ENCODE measurements at regions not wholly inside any gene's neighbourhood (a gene's known extent, or its start where the extent isn't known, plus 50 kb on each side); places are given as distances from the start of the nearest gene placed in this dataset.

DNA sequence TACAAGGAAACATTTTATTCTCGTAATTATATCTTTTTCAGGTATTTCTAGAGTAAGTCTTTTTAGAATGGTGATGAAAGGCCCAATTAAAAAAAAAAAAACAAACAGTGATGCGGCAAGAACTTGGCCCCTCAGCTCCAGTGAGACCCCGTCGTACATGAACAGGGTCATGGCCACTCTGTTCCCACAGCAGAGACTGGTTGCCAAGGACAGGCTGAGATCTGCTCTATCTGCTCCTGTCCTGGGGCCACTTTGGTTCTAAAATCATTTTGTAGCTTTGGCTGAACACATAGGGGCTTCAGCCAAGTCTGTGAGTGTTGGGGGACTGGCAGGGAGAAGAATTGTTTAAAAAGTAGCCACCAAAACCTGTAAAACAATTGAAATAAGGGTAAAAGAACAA is 286.9 kb downstream of the RFC3 start:
- WGBS, 4 donors: 55 to 79% (median 61%) methylated on average over 4 of the region's 4 CpGs
- TF ChIP-seq POLR2A (IDR thresholded peaks at IDR 0.05): no peak
- TF ChIP-seq, protein P1, sequence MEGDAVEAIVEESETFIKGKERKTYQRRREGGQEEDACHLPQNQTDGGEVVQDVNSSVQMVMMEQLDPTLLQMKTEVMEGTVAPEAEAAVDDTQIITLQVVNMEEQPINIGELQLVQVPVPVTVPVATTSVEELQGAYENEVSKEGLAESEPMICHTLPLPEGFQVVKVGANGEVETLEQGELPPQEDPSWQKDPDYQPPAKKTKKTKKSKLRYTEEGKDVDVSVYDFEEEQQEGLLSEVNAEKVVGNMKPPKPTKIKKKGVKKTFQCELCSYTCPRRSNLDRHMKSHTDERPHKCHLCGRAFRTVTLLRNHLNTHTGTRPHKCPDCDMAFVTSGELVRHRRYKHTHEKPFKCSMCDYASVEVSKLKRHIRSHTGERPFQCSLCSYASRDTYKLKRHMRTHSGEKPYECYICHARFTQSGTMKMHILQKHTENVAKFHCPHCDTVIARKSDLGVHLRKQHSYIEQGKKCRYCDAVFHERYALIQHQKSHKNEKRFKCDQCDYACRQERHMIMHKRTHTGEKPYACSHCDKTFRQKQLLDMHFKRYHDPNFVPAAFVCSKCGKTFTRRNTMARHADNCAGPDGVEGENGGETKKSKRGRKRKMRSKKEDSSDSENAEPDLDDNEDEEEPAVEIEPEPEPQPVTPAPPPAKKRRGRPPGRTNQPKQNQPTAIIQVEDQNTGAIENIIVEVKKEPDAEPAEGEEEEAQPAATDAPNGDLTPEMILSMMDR (IDR thresholded peaks at IDR 0.05): no peak
- Histone ChIP-seq H3K4me3 (no peak overlapping the region), H3K27me3 (no peaks in the 10 kb centered on the region), H3K4me1 (replicated peaks in 1 of 2) (no peaks in the 10 kb centered on the region), H3K27ac (no peak overlapping the region), H3K36me3 (replicated peaks in 1 of 2) (no peaks in the 10 kb centered on the region), H3K9me3 (replicated peaks in 1 of 3) (peaks cover 0 to 5% (median 0%) of the 10 kb centered on the region in 3 donors)
- intact Hi-C loops (cut with DNase I): no loop called here
- no peak for DNase-seq

DNA sequence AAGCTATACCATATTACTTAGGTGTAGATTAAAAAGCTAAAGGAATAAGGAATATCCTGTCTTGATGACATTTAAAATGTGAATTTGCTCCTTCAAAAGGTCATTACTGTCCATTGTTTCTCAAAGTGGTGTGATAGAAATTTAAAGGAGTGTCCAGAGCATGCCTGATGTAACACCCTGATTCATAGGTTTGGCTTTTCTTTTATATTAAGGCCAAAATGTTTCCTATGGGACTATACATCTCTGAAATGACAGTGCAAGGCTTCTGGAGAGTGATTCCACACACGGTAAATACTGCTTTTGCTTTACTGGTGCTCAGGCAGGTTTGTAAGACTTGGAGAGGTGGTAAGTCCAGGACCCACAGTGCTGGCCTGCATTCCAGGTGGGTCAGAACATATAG is 289.9 kb downstream of the RFC3 start:
- WGBS, 4 donors: 64 to 92% (median 87%) methylated on average over 1 of the region's 1 CpG
- Histone ChIP-seq H3K4me3 (no peak overlapping the region), H3K27me3 (no peaks in the 10 kb centered on the region), H3K27ac (no peak overlapping the region), H3K36me3 (replicated peaks in 1 of 2) (no peaks in the 10 kb centered on the region), H3K4me1 (replicated peaks in 1 of 2) (no peaks in the 10 kb centered on the region), H3K9me3 (replicated peaks in 1 of 3) (peaks cover 0 to 5% (median 0%) of the 10 kb centered on the region in 3 donors)
- TF ChIP-seq, protein P1 (IDR thresholded peaks at IDR 0.05): no peak
- no peak for TF ChIP-seq POLR2A (IDR thresholded peaks at IDR 0.05)
- intact Hi-C loops (cut with DNase I): no loop called here
- no peak for DNase-seq

GRCh38 chr13:34108410-34108809 is 290.5 kb downstream of the RFC3 start:
- DNase-seq: no peak
- no peaks in the 10 kb centered on the region for H3K27me3 ChIP-seq
- no peaks in the 10 kb centered on the region for H3K36me3 ChIP-seq (replicated peaks in 1 of 2)
- no peak overlapping the region for H3K4me3 ChIP-seq
- no peaks in the 10 kb centered on the region for H3K4me1 ChIP-seq (replicated peaks in 1 of 2)
- intact Hi-C loops (cut with DNase I): no loop called here
- TF ChIP-seq POLR2A (IDR thresholded peaks at IDR 0.05): no peak
- no peak overlapping the region for H3K27ac ChIP-seq
- WGBS, 4 donors: 93 to 95% (median 94%) methylated on average over 2 of the region's 2 CpGs
- peaks cover 0 to 5% (median 0%) of the 10 kb centered on the region in 3 donors for H3K9me3 ChIP-seq (replicated peaks in 1 of 3)

GRCh38 chr13:34114581-34114980 is 296.6 kb downstream of the RFC3 start:
- peaks cover 0 to under 1% (median 0%) of the 10 kb centered on the region in 3 donors for H3K9me3 ChIP-seq (replicated peaks in 1 of 3)
- no peak overlapping the region for H3K4me3 ChIP-seq
- intact Hi-C loops (cut with DNase I): no loop called here
- H3K27ac ChIP-seq: no peak overlapping the region
- WGBS, 4 donors: 74 to 80% (median 76%) methylated on average over 3 of the region's 3 CpGs
- H3K36me3 ChIP-seq (replicated peaks in 1 of 2): no peaks in the 10 kb centered on the region
- TF ChIP-seq, protein P1 (IDR thresholded peaks at IDR 0.05): no peak
- TF ChIP-seq POLR2A (IDR thresholded peaks at IDR 0.05): no peak
- H3K4me1 ChIP-seq (replicated peaks in 1 of 2): no peaks in the 10 kb centered on the region
- no peak for DNase-seq
- no peaks in the 10 kb centered on the region for H3K27me3 ChIP-seq

- no peaks in the 10 kb centered on the region for H3K9me3 ChIP-seq (replicated peaks in 1 of 3)
- TF ChIP-seq, protein P1 (IDR thresholded peaks at IDR 0.05): no peak
- H3K27me3 ChIP-seq: no peaks in the 10 kb centered on the region
- H3K4me3 ChIP-seq: no peak overlapping the region
- H3K4me1 ChIP-seq (replicated peaks in 1 of 2): no peaks in the 10 kb centered on the region
- H3K27ac ChIP-seq: no peak overlapping the region
- no peak for DNase-seq
- no peaks in the 10 kb centered on the region for H3K36me3 ChIP-seq (replicated peaks in 1 of 2)
- intact Hi-C loops (cut with DNase I): no loop called here
- WGBS, 4 donors: 79 to 89% (median 85%) methylated on average over 3 of the region's 3 CpGs
Observed at GRCh38 chr13:34116651-34117050, 298.7 kb downstream of the RFC3 start.
